ENCODE measurements at regions not wholly inside any gene's neighbourhood (a gene's known extent, or its start where the extent isn't known, plus 50 kb on each side); places are given as distances from the start of the nearest gene placed in this dataset.
"Not testable (repeated sequence)": the region's sequence is repeated elsewhere in the genome, so short reads cannot be mapped to it uniquely, and the experiment has no call there.

DNA sequence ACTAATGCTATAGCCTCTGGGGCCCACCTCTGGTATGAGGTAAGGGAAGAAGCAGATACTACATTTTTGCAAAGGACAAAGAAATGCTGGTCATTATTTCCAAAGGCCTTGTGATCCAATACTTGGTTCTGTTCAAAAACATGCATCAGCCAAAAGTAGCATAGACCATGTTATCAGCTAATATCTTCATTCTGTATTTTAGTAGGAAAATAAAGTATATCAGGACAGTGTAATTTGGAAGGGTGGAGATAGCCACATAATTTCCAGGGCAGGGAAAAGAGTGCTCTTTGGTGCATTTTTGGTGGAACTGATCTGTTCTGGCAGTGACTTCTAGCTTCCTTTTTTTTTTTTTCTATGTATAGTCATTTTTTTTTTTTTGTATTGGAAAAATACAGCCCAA lies 258.0 kb upstream of the SOX4 start:
- no peak for DNase-seq

DNA sequence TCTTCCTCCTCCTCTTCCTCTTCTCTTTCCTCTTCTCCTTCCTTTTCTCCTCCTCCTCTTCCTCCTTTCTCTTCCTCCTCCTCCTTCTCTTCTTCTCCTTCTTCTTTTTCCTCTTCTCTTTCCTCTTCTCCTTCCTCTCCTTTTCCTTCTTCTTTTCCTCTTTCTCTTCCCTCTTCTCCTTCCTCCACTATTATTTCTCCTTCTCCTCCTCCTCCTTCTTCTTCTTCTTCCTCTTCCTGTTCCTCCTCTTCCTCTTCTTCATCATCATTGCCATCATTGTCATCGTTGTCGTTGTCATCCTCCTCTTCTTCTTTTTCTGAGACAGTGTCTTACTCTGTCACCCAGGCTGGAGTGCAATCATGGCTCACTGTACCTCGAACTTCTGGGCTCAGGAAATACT lies 256.3 kb upstream of the SOX4 start:
- DNase-seq, result no peak

DNA sequence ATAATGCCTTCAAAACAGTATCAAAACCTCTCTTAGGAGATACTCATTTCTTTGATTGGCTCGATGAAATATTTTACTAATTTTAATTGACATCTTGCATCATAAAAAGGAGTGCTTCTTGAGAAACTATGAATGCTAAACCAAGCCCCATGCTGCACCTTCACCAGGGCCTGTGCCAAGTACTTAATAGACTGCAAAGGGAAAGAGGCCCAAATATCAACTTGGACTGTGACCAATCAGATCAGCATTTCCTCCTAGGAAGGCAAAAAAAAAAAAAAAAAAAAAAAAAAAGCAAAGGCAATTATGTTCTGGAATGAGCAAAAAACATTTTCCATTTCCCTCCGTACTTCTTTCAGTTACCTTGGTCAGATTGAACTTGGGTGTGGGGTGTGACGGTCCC lies 253.0 kb upstream of the SOX4 start:
- no peak for DNase-seq

DNA sequence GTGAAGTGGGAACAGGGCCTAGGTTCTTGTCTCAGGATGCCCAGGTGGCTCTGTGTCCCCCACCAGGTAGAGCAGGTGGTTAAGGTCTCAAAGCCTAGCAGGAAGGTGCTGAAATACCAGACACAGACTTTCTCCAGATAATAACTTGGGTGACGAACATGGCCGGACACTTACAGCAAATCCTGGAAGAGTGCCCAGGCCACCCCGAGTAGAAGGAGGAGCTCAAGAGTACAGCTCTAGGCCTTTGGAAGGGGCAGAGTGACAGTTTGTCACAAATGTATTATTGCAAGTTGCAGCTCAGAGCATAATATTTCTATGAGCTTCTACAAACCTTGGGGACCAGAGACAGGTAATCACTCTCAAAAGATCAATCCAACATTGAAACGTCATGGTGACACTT lies 251.6 kb upstream of the SOX4 start:
- DNase-seq, result no peak

- DNase-seq, result no peak
Measured at GRCh38 chr6:21342501-21342900, 251.1 kb upstream of the SOX4 start.

DNA sequence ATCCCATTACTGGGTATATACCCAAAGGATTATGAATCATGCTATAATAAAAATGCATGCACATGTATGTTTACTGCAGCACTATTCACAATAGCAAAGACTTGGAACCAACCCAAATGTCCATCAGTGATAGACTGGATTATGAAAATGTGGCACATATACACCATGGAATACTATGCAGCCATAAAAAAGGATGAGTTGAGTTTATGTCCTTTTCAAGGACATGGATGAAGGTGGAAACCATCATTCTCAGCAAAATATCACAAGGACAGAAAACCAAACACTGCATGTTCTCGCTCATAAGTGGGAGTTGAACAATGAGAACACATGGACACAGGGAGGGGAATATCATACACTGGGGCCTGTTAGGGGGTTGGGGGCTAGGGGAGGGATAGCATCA lies 247.8 kb upstream of the SOX4 start:
- not testable (repeated sequence) for DNase-seq

DNA sequence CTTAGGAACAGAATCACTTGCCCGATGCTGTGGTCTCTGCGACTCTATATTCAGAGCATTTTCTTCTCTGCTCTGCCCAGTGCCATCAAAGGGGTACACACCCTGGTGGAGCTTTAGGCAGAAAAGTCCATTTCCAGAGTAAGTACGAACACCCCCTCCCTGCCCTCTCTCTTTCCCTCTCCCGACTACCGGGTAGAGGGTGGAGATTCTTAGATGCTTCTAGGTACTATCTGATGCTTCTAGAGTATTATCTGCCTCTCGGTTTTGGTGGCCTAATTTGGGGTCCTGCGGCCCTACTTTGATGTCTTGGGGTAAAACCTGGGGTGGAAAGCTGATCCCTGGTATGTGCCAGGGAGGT lies 245.4 kb upstream of the SOX4 start:
- no peak for DNase-seq

DNA sequence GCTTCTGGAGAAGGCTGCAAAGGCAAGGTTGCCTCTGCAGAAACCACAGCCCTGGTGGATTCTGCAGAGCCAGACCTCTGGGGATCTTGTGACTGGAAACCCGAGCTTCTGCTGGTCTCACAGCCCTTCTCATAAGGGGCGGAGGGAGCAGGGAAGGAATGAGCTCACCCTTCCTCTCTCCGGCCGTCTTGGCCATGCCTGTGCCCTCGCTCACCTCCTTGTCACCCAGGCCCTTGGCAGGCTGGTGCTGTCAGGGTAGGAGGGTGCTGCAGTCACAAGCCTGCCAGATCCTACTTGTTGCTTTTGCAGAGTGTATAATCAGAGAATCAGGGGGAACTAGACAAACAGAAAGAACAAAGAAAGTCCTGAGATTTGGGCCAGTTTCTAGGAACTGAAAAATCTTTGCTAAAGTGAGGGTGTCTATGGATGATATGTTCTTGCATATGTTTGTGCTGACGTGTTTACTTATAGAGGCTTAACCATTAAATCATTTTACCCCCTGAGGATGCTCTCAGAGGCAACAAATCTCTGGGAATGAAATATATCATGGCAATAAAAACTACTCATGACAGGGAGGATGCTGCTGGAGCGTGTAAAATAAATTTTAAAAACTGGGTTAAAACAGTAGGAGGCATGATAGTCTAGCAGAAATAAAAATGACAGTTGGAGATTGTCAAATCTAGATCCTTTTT lies 244.9 kb upstream of the SOX4 start:
- peak; percentile 81 for DNase-seq

DNA sequence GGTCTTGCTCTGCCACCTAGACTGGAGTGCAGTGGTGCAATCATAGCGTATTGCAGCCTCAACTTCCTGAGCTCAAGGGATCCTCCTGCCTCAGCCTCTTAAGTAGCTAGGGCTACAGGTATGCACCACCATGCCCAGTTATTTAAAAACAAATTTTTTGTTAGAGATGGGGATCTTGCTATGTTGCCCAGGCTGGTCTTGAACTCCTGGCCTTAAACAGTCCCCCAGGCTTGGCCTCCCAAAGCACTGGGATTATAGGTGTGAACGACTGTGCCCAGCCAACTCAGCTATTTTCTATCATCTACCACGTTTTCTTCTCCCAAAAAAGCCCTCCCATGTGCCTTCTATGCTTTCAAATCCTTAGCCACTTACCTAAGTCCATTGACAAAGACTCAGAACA lies 243.7 kb upstream of the SOX4 start:
- no peak for DNase-seq

- no peak for DNase-seq
Measured at GRCh38 chr6:21350926-21351325, 242.6 kb upstream of the SOX4 start.

DNA sequence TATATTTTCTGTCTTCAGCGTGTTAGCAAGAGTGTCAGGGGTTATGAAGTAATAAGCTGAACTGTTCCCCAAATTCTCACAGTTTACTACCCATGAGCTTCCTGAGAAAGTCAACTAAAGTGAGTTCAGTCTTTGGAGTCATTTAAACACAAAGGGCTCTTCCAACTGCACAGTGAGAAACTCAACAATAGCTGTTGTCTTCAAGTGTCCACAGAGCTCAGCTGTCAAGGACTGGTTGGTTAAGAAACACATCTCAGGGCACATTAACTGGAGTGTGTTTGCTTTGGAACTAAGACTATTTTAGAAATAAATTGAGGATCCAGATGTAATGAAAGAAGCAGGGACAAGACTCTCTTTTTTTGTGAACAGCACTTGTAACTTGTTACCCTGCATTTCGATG lies 241.4 kb upstream of the SOX4 start:
- DNase-seq, result no peak

- no peak for DNase-seq
Measured at GRCh38 chr6:21354805-21355238, 238.7 kb upstream of the SOX4 start.

DNA sequence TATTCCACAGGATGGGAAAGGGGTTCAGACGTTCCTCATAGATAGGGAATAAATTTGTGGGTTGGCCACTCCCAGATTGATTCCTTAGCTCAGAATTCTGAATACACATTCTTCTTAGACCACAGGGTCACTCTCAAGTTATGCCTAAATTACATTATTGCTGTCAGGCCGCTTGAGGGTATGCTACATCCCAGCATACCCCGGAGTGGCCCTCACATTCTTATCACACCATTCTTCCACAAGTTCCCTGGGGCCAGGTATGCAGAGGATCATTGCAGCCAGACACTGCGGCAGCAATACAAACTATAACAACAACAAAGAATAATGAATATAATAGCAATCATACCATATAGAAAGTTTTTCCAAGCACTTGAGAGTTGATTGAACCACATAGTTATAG lies 237.9 kb upstream of the SOX4 start:
- no peak for DNase-seq

DNA sequence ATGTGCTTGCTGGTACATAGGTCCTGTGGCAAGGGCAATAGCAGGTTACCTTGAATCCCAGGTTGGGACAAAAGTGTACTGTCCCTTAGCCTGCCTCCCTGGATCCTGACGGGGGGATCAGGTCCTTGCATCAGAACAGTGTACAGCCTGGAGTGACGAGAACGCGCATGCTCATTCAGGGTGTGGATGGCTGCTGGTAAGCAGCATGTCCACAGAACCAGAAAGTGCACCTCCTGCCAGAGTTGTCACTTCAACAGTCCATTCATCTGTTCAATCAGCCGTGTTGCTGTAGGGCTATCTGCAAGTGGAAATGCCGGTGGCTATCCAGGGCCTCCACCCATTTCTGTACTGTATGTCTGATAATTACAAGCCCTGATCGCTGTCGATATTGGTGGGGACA lies 236.3 kb upstream of the SOX4 start:
- DNase-seq, result no peak

DNA sequence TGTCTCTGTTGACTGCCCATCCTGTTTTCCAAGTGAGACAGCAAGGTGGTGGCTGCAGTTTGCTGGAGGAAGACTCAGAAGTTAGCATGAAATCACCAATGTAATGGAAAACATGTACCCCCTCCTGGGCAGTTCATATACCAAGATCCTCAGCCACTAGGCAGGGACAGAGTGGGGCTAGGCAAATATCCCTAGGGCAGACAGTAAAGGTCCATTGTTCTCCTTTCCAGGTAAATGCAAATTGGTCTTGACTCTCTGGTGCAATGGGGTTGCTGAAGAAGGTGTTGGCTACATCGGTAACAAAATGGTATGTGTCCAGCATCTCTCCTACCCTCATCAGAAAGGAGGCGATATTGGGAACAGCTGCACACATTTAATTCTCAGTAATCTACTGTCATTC lies 233.6 kb upstream of the SOX4 start:
- DNase-seq, result no peak

- no peak for DNase-seq
Measured at GRCh38 chr6:21360336-21360735, 233.2 kb upstream of the SOX4 start.

DNA sequence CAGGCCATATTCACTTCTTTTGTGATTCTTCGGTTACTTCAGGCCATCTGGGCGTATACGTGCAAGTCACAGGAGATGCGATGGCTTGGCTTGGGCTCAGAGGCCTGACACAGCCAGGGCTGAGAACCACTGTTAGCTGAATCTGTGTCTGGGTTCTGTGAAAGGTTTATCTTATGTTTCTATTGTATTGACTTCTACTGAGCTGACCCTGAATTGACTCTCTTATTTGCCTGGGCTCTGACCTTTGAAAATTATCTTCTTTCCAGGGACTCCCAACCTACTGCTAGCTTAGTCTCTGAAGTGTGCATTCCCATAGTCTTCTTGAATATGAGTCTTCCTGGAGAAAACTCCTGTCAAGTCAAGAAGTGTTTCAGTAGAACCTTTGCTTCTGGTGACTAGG lies 226.4 kb upstream of the SOX4 start:
- DNase-seq, result no peak

DNA sequence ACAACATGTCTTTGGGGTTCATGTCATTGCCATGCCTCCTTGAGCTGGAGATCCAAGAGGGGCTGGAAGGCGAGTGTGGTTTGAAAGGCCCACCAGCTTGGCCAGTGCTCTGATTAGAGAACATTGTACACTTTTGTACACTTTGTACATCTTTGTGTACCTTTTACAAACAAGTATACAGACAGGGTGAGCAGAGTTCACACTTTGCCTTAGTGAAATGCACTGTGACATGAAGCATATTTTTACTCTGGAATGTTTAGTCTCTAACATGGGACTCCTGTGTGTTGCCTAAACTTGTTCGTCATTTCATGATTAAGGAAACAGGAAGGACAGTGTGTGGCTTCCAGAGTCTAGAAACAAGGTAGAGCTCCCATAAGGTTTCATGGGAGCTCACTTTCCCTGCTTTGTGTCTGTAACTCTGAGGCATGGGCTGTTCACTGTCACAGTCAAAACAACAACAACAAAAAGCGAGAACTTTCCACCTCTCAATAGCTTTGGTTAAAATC lies 225.8 kb upstream of the SOX4 start:
- DNase-seq, result no peak

GRCh38 chr6:21371061-21371460 lies 222.5 kb upstream of the SOX4 start:
- no peak for DNase-seq

DNA sequence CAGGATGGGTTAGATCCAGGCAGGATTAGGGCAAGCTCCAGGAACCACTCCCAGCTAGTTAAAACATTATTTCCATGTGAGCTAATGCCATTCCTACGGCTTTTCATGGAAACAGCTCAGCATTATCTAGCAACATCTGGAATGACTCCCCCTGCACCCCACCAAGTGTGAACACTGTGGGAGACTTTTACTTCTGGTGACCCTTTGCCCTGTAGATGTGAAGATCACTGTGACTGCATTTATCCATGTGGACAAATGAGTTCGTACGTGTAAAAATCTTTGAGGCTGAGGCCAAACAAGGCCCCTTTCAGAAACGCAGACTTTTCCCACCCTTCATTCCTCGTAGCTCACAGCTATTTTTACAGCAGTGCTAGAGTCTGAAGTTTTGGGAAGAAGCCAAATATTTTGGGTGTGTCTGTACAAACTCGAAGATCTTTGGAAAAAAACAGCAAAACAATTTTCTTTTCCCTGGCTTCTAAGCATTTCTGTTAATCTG lies 221.8 kb upstream of the SOX4 start:
- DNase-seq, result no peak

- no peak for DNase-seq
Measured at GRCh38 chr6:21375151-21376116, 218.1 kb upstream of the SOX4 start.

- DNase-seq, result no peak
Measured at GRCh38 chr6:21377356-21377755, 216.2 kb upstream of the SOX4 start.

GRCh38 chr6:21381331-21381963 lies 212.1 kb upstream of the SOX4 start:
- no peak for DNase-seq

Measured in kidney glomerular epithelial cell (primary cell).